ENCODE measurements at regions not wholly inside any gene's neighbourhood (a gene's known extent, or its start where the extent isn't known, plus 50 kb on each side); places are given as distances from the start of the nearest gene placed in this dataset.

DNA sequence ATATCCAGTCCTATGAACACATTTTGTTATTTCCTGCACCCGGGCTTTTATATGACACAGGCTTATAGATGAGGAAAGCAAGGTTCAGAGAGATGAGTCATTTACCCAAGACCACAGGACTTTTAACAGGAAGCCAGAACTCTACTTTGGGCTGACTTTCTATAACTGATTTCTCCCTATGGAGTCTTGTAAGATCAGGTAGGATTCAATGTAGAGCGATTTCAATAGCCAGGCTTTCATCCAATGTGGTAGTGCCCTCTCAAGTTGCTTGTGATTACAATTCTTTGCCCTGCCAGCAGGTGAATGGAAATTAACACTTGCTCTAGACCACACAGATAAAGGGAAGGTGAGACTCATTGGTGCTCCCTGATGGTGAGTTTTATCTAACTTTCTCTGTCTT is 378.3 kb downstream of the INSC start:
- DNase-seq (ENCODE audit: low spot score) (no peak), ATAC-seq (ENCODE audit: low FRiP score) (no peak)
- TF ChIP-seq, protein P1, sequence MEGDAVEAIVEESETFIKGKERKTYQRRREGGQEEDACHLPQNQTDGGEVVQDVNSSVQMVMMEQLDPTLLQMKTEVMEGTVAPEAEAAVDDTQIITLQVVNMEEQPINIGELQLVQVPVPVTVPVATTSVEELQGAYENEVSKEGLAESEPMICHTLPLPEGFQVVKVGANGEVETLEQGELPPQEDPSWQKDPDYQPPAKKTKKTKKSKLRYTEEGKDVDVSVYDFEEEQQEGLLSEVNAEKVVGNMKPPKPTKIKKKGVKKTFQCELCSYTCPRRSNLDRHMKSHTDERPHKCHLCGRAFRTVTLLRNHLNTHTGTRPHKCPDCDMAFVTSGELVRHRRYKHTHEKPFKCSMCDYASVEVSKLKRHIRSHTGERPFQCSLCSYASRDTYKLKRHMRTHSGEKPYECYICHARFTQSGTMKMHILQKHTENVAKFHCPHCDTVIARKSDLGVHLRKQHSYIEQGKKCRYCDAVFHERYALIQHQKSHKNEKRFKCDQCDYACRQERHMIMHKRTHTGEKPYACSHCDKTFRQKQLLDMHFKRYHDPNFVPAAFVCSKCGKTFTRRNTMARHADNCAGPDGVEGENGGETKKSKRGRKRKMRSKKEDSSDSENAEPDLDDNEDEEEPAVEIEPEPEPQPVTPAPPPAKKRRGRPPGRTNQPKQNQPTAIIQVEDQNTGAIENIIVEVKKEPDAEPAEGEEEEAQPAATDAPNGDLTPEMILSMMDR (IDR thresholded peaks at IDR 0.05), result no peak

DNA sequence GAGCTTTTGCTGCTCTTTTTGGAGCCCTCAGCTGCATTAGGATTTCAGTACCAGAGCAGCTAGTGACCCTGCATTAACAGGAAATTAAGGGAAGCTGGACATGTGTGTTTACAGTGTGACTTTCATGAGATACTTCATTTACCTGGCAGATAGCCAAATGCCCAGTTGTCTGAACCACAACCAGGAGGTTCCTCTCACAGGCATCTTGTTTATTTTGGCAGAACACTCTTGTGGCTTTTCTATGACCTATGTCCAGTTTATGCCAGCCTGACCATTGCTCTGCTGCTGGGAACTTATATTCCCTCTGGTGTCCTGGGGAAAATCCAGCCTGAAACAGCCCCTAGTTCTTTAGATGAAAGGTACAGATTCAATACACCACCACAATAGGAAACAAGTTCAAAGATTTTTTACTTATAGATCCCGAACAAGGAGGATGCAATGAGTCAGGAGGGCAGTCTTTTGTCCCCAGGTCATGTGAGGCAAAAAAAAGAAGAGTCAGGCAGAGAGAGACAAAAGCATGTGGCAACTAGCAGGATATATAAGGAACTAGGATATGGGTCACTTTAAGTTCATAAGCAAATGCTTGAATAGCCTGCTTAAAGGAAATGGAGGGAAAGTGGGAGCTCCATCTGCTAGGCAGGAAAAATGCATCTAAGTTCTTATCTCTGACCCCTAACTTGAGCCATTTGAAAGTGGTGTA is 379.3 kb downstream of the INSC start:
- DNase-seq (ENCODE audit: low spot score) (no peak), ATAC-seq (ENCODE audit: low FRiP score) (no peak)
- TF ChIP-seq, protein P1 (IDR thresholded peaks at IDR 0.05), result no peak

DNA sequence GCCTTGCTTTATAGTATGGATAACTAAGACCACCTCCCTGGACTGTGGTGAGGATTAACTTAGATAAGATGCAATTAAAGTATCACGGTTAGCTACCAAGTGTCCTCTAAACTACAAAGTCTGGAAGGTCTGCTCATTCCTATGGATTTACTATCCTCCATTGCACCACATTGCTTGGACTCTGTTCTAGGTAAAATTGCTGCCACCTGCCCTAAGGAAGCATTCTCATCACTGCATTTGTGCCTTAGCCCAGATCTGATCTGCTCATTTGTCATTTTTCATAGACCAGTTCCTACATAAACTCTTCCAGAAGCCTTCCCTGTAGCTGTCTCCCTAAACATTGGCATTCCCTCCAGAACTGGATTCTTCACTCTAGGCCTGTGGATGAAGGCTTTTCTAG is 380.0 kb downstream of the INSC start:
- ATAC-seq (ENCODE audit: low FRiP score) (no peak), DNase-seq (ENCODE audit: low spot score) (no peak)
- TF ChIP-seq, protein P1 (IDR thresholded peaks at IDR 0.05), result no peak

DNA sequence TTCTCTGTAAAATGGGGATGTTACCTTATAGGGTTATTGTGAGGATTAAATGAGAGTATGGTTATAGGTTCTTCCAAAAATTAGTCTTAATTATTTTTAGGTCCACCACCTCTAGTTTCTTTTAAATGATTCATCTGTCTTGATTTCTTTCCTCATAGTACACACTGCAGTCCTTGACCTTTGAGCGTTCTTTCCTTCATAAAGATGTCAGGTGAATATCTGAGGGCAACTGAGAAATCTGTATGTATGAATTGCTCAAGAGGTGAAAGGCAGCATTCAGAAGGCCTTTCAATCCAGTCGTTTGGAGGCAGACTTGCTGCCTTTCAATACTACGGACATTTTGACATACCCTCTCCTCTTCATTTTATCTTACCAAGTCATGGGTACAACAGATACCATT is 380.7 kb downstream of the INSC start:
- no peak for DNase-seq (ENCODE audit: low spot score)
- ATAC-seq (ENCODE audit: low FRiP score), result no peak
- TF ChIP-seq, protein P1 (IDR thresholded peaks at IDR 0.05), result no peak

DNA sequence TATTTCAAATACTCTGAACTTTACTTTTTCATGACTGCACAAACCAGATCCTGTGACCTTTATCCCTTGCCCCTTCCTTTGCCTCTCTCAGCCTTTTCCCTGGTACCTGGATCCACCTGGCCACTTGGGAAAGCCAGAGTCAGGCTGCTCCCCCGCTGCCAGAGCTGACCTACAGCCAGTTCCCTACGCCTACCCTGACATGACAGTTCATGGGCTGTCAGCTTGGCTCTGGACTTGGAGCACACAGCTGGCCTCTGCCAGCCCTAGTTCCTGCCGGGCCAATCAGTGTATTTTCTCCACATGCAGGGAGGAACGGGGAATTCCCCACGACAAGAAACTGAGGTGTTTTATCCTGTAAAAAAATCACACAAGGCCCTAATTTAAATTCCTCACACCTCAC is 382.6 kb downstream of the INSC start:
- no peak for ATAC-seq (ENCODE audit: low FRiP score)
- TF ChIP-seq, protein P1 (IDR thresholded peaks at IDR 0.05), result no peak
- DNase-seq (ENCODE audit: low spot score), result no peak

DNA sequence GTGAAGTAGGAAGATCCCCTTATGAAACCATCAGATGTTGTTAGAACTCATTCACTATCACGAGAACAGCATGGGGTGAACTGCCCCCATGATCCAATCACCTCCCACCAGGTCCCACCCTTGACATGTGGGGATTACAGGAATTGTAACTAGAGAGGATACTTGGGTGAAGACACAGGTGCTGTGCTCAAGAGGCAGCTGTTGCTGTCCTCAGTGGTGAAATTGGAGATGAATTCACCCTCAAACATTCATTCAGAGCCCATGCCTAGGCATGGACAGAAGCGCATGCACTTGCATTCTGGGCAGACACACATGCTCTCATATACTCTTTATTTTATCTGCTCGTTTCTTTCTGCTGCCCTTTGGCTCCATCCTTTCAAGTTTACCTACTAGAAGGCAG is 385.0 kb downstream of the INSC start:
- TF ChIP-seq, protein P1 (IDR thresholded peaks at IDR 0.05), result no peak
- DNase-seq (ENCODE audit: low spot score) (no peak), ATAC-seq (ENCODE audit: low FRiP score) (no peak)

DNA sequence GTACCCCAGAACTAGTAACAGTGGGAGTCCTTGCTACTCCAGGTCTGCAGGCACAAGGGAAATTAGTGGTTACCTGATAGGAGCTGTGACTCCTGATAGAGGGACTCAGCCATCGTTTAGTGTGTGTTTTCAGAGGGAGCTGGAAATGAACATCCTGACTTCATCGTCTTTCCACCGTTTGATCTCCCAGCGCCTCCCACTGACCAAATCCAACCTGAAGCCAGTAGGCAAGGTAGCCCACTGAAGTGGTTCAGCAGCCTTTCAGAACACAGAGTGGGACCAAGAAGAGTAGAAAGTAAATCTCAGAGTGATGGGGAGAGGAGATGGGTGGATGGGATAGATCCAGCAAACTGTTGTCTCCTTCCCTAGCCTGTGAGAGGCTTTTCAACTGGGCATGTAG is 385.9 kb downstream of the INSC start:
- ATAC-seq (ENCODE audit: low FRiP score), result no peak

More for the DNA sequence above, 385.9 kb downstream of the INSC start:
- TF ChIP-seq, protein P1 (IDR thresholded peaks at IDR 0.05), result no peak
- DNase-seq (ENCODE audit: low spot score), result no peak

Measured in omental fat pad (tissue), 3 donors.